Middle frontal gyrus (tissue), 1 donor: ENCODE measurements at regions not wholly inside any gene's neighbourhood (a gene's known extent, or its start where the extent isn't known, plus 50 kb on each side); places are given as distances from the start of the nearest gene placed in this dataset.
"Not testable (repeated sequence)": the region's sequence is repeated elsewhere in the genome, so short reads cannot be mapped to it uniquely, and the experiment has no call there.

Experiments
- DNase-seq: peaks from one replicate; pipeline ENCODE4 v3.0.0-alpha.2; 2015; ENCODE audit warnings: low spot score; ENCODE audit errors: extremely low spot score

GRCh38 chr1:206256935-206257334 is 53.6 kb downstream of the SRGAP2 start:
- not testable (repeated sequence) for DNase-seq

GRCh38 chr1:206261473-206261872 is 58.1 kb downstream of the SRGAP2 start:
- DNase-seq = not testable (repeated sequence)

- not testable (repeated sequence) for DNase-seq
These were observed 59.1 kb downstream of the SRGAP2 start for GRCh38 chr1:206262424-206262823.

GRCh38 chr1:206264916-206265315 is 61.6 kb downstream of the SRGAP2 start:
- not testable (repeated sequence) for DNase-seq

- DNase-seq = not testable (repeated sequence)
These were observed 67.8 kb downstream of the SRGAP2 start for GRCh38 chr1:206271153-206271552.

GRCh38 chr1:206273104-206273503 is 69.8 kb downstream of the SRGAP2 start:
- not testable (repeated sequence) for DNase-seq

GRCh38 chr1:206276143-206276542 is 72.8 kb downstream of the SRGAP2 start:
- not testable (repeated sequence) for DNase-seq

GRCh38 chr1:206278683-206279082 is 75.3 kb downstream of the SRGAP2 start:
- not testable (repeated sequence) for DNase-seq

GRCh38 chr1:206280683-206281082 is 77.3 kb downstream of the SRGAP2 start:
- DNase-seq = not testable (repeated sequence)

GRCh38 chr1:206281912-206282654 is 78.7 kb downstream of the SRGAP2 start:
- DNase-seq = not testable (repeated sequence)

- not testable (repeated sequence) for DNase-seq
These were observed 82.0 kb downstream of the SRGAP2 start for GRCh38 chr1:206285024-206285960.

GRCh38 chr1:206287759-206288158 is 84.4 kb downstream of the SRGAP2 start:
- not testable (repeated sequence) for DNase-seq

GRCh38 chr1:206288453-206288852 is 85.1 kb downstream of the SRGAP2 start:
- not testable (repeated sequence) for DNase-seq

GRCh38 chr1:206297145-206298031 is 94.0 kb downstream of the SRGAP2 start:
- DNase-seq = not testable (repeated sequence)

- not testable (repeated sequence) for DNase-seq
These were observed 94.7 kb downstream of the SRGAP2 start for GRCh38 chr1:206298032-206298392.

GRCh38 chr1:206299181-206299791 is 95.9 kb downstream of the SRGAP2 start:
- DNase-seq = not testable (repeated sequence)

- DNase-seq = not testable (repeated sequence)
These were observed 96.6 kb downstream of the SRGAP2 start for GRCh38 chr1:206299942-206300341.

- peak; percentile 3 for DNase-seq
These were observed 98.7 kb downstream of the SRGAP2 start for GRCh38 chr1:206302056-206302455.

- not testable (repeated sequence) for DNase-seq
These were observed 104.1 kb downstream of the SRGAP2 start for GRCh38 chr1:206307442-206307841.

GRCh38 chr1:206310948-206311347 is 107.6 kb downstream of the SRGAP2 start:
- not testable (repeated sequence) for DNase-seq
